GM18505 (cell line): ENCODE measurements at regions not wholly inside any gene's neighbourhood (a gene's known extent, or its start where the extent isn't known, plus 50 kb on each side); places are given as distances from the start of the nearest gene placed in this dataset.

Experiments
- ATAC-seq: cut with Tn5 transposase; IDR thresholded peaks from one replicate; pipeline ENCODE4 v1.9.1; 2021; ENCODE audit not compliant: unreplicated experiment
- POLR2A ChIP-seq: IDR thresholded peaks from 4 replicates; pipeline ENCODE4 v1.6.1; 2011; ENCODE audit warnings: borderline replicate concordance; ENCODE audit not compliant: insufficient read depth, insufficient read length; ENCODE audit errors: extremely low read depth

DNA sequence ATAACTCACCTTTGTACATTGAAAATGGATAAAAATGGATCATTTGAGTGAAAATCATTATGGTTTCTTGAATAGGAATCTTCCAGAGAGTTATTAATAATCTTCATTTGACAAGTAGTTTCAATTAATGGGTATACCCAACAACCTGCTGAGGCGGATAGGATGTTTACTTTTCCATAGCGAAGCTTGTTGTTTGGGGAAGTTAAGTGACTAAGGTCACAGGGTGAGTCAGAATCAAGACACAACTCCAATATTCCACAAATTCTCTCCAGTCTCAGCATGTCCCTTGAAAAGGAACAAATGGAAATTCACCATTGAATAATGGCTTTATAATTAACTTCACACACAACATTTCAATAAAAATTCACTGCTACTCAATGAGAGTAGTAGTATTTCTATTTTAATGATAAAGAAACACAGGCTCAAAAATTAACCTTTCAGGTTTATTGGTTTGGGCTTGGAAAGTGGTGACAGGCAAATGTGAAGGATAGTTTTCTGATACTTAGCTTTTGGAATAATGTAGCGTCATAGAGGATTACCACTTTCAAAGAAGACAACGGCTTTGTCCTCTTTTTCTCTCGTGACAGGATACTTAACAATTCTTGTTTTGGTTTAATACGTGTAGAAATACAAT, 211.3 kb downstream of the GPD2 start:
- ATAC-seq: no peak
- TF ChIP-seq POLR2A: no peak

DNA sequence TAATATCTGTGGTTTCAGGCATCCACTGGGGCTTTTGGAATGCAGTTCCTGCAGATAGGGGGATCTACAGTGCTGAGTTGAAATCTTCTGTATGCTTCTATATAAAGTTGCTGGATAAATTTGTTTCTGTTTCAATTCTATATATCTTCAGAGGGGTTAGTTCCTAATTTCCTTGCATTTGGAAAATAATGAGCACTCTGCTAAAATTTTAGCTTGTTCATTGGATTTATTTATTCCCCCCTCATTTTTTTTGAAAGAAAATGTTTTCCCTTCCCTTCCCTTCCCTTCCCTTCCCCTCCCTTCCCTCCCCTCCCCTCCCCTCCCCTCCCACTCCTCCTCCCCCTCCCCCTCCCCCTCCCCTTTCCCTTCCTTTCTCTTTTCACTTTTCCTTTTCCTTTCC, 212.3 kb downstream of the GPD2 start:
- no peak for TF ChIP-seq POLR2A
- ATAC-seq: no peak

DNA sequence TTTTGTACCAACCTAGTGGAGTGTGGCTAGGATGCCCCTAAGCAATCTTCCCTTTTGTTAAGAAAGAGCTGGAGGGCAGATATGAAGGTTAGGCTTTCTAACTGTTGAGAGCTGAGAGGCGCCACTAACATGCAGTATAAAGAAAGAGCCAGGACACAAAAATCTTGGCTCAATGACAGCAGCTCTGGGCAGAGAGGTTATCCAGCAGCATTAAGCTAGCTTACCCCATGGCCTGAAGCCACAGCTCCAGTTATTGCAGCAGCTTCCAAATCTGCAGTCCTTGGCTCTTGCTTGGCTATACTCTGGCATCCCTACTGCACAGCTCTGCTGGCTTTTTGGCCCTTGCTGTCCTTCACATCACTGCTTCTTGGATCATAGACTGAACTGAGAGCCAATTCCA, 213.4 kb downstream of the GPD2 start:
- no peak for ATAC-seq
- no peak for TF ChIP-seq POLR2A

DNA sequence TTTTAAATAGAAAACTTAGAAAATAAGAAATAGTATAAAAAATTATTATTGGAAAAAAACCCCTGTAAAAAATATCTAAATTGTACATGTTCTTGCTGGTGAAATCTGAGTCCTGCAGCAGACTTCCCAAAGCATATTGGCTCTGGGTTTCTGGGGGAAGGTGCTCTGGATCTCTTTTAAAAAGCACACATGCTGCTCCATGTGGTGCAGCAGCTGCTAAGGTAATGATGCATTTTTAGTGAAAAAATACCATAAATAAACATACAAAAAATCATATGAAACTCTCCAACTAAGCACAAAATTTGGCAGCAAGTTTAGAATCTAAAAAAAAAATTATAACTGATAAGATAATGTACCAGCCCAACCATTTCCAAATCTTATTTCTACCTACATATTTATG, 216.5 kb downstream of the GPD2 start:
- ATAC-seq: no peak

DNA sequence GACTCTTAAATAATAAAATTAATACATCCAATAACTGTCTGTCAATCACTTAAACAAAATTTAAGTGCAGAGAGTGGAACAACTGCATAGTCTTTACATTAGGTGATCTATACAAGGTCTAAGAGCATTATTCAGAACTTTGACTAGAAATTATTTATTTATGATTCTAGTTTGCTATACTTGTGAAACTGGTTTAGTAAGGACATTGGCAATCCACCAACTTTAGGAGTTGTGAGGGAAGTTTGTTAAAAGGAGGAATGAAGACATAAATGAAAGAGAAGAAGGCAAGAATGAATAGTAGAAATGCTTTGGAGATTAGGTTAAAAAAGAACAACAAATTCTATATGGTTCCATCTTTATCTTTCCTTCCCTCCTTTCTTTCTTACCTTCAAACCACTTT, 217.5 kb downstream of the GPD2 start:
- no peak for TF ChIP-seq POLR2A
- no peak for ATAC-seq

More for the DNA sequence above, 216.5 kb downstream of the GPD2 start:
- no peak for TF ChIP-seq POLR2A

DNA sequence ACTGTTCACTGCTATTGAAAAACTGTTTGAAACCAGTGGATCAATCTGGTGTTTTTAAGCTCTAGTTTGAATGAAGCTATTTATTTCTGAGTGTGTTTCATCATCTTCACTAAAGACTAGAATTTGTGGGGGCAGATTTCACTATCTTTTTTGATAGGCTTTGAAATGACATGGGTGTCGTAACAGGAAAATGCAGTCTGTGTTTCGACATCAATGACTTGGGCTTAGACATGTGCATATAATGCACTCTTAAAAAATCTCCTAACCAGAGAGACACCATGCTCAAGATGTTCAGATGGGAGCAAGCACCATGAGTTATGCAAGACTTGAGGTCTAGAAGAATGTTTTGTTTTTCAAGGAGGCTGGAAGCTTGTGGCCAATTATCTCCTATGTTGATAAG, 221.6 kb downstream of the GPD2 start:
- no peak for TF ChIP-seq POLR2A
- no peak for ATAC-seq

DNA sequence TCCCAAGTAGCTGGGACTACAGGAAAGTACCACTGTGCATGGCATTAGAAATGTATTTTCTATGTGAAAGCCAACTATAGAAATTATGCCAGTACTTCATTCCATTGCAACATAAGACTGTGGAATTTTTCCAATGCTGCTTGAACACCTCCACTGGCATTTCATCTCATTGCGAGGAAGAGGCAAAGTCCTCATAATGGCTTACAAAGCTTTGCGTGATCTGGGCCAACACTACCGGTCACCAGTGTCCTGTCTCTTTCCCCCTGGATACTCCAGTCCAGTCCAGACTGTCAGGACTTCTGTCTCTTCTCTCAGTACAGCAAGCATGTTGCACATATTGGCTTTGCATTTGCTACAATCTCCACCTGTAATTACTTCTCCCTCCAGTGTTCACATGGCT, 223.5 kb downstream of the GPD2 start:
- no peak for ATAC-seq
- TF ChIP-seq POLR2A: no peak

DNA sequence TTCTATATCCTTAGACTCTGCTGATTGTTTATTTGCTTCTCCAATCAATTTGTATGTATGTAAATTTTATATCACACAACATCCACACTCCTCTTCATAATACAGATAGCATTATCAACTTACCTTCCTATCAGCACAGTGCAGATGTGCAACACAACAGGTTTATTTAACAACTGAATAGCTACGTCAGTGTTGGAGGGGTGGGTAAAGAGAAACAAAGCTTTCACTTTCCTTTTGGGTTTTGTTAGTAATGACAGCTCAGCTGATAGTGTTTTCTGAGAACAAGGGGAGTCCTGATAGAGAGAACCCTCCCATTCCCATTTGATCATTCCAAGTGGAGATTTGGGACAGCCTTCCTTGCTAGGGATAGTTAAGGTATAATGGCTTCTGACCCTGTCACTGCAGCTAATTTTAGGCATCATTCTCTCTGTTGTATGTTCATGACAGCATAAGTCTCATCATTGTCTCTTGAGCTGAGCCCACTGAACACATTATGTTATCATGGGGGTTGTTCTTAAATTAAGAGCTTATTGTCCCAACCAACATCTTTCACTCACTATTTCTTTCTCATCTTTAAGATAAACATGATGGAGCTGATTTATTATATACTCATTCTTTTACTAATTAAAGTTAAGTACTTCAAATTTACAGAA, 227.7 kb downstream of the GPD2 start:
- no peak for ATAC-seq

DNA sequence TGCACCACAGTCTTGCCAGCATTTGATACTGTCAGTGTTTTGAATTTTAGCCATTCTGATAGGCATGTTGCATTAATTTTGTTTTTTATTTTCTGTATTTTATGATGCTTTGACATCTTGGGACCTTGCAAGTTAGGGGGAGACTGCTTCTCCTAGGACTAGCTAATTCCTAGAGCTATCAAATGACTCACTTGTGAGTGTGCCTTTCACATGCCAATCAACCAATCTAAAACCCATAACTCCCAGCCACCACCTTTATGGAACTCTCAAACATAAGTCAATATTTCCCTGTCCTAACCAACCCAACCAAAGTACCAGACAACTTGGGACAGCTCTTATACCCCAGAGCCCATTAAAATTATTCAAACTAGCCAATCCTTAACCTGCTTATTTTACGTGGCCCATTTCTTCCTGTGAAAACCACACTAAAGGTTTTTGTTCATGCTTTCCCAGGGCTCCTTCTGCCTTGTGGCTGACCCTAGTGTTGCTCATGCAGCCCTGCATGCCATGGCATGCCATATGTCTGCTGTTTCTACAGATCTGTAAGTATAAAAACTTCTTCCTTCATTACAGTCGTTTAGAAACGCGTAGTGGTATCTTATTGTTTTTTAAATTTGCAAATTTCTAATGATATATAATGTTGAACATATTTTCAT, 230.1 kb downstream of the GPD2 start:
- no peak for TF ChIP-seq POLR2A
- ATAC-seq: no peak

More for the DNA sequence above, 227.7 kb downstream of the GPD2 start:
- no peak for TF ChIP-seq POLR2A

DNA sequence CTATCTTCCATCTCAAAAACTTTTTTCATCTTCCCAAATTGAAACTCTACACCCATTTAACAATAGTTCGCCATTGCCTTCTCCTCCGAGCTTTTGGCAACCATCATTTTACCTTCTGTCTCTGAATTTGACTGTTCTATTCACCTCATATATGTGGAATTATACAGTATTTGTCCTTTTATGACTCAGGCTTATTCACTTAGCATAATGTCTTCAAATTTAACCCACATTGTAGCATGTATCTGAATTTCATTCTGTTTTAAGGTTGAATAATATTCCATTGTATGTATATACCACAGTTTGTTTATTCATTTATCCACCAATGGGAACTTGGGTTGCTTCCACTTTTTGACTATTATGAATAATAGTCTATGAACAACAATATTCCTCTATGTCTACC, 233.9 kb downstream of the GPD2 start:
- ATAC-seq: no peak
- TF ChIP-seq POLR2A: no peak

DNA sequence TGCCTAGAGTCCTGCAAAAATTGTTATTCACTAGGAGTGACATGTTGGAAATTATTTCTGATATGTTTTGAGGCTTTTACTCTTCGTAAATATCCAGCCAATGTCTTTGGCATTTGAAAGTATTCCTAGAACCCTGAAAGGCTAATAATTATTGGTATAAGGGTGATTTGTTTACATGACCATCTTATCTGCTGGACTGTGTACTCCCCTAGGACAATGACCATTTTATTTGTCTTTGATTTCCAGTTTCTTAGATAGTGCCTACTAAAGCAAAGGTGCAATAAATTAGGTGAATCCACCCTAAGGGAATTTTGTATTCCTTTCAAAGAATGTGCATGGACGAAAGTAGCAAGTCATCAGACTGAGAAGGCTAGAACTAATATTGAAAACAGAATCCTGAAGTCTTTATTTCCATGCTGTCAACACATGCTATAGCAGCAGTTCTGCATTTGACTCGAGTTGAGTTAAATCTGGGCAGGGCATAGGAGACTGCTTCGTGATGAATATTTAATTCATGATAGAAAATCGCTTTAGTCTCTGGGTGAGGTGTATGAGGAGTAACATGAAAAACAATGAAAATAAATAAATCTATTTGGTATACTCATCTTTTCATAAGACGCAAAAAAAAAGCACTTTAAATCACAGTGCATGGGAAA, 235.7 kb downstream of the GPD2 start:
- no peak for ATAC-seq
- no peak for TF ChIP-seq POLR2A

DNA sequence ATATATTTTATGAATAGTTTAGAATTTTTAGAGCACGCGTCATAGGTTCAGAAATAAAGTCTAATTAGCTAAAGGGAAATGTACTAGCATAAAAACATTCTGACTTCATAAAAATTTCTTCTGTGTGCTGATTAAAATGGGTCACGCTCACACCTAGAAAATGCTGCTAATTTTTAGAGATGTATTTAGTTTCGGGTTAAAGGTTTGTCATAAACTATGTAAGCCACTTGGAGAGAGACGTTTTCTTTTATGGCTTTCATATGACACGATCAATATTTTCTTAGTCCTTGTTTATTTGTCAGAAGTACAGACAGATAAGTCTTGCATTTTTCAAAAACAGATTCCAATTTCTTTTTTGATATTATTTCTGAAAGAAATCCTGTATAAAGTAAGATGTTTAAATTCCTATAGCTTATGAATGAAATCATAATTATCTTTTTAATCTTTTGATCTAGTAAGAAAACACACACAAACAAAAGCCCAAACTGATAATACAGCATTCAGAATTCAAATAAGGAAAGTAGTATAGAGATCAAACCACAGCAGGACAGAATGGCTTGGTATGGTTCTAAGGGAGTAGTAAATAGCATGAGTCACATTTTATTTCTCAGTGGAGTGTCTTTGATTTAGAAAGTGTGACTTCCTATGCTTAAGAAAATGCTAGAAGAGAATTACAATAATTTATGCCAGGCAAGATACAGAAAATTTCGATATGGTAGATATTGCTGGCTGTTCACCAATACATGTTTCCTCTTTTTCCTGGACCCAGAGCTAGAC, 236.6 kb downstream of the GPD2 start:
- TF ChIP-seq POLR2A: no peak
- ATAC-seq: no peak

DNA sequence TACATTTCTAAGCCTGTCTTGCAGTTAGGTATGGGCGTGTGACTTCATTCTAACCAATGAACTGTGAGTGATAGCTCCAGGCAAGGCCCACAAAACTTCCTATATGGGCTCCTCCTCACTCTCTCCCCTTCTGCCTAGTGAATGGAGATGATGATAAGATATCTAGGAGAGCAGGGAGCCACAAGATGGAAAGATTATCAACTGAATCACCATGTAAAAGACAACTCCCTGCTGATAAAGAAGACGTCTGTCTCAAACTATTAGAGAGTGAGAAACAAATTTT, 237.1 kb downstream of the GPD2 start:
- ATAC-seq: no peak
- no peak for TF ChIP-seq POLR2A
